GM23338 (cell line): ENCODE measurements at regions not wholly inside any gene's neighbourhood (a gene's known extent, or its start where the extent isn't known, plus 50 kb on each side); places are given as distances from the start of the nearest gene placed in this dataset.

Experiments
- ATAC-seq: fragments of 200-7000 bp; cut with Tn5 transposase; 3 replicates; pipeline ENCODE4 v1.9.1; 2020
- DNase-seq: peaks from one replicate; pipeline ENCODE4 v3.0.0-alpha.2; 2015; ENCODE audit warnings: low spot score
- H2AFZ ChIP-seq: fragments of 200-600 bp; sonication (generic); 2 replicates; pipeline ENCODE4 v1.8.0; 2016; ENCODE audit warnings: antibody characterized with exemption, mild to moderate bottlenecking, moderate library complexity
- H3F3A ChIP-seq: fragments of 200-600 bp; sonication (generic); replicated peaks from 2 replicates; pipeline ENCODE4 v1.8.0; 2017; ENCODE audit warnings: antibody characterized with exemption, mixed run types, low read depth
- H3K27ac ChIP-seq: fragments of 200-600 bp; sonication (generic); 2 replicates; pipeline ENCODE4 v1.6.1; 2016; ENCODE audit warnings: low read depth
- H3K27me3 ChIP-seq: fragments of 200-600 bp; sonication (generic); 2 replicates; pipeline ENCODE4 v1.8.0; 2016; ENCODE audit warnings: mild to moderate bottlenecking, mixed run types, moderate library complexity; ENCODE audit not compliant: insufficient read depth
- H3K36me3 ChIP-seq: fragments of 200-600 bp; sonication (generic); 2 replicates; pipeline ENCODE4 v1.8.0; 2016; ENCODE audit warnings: mild to moderate bottlenecking; ENCODE audit not compliant: insufficient read depth
- H3K4me1 ChIP-seq: fragments of 200-600 bp; sonication (generic); 2 replicates; pipeline ENCODE4 v1.8.0; 2016; ENCODE audit warnings: mild to moderate bottlenecking, moderate library complexity; ENCODE audit not compliant: insufficient read depth
- H3K4me2 ChIP-seq: fragments of 200-600 bp; sonication (generic); 2 replicates; pipeline ENCODE4 v1.7.1; 2017; ENCODE audit warnings: mixed run types
- H3K4me3 ChIP-seq: fragments of 200-600 bp; sonication (generic); 2 replicates; pipeline ENCODE4 v1.6.1; 2016; ENCODE audit warnings: mixed run types
- H3K79me2 ChIP-seq: fragments of 200-600 bp; sonication (generic); replicated peaks from 2 replicates; pipeline ENCODE4 v1.8.0; 2017; ENCODE audit warnings: mild to moderate bottlenecking; ENCODE audit not compliant: insufficient read depth
- H3K9me2 ChIP-seq: fragments of 200-600 bp; sonication (generic); 2 replicates; pipeline ENCODE4 v1.8.0; 2017; ENCODE audit not compliant: insufficient read depth
- H4K20me1 ChIP-seq: fragments of 200-600 bp; sonication (generic); replicated peaks from 2 replicates; pipeline ENCODE4 v1.8.0; 2017; ENCODE audit warnings: mild to moderate bottlenecking; ENCODE audit not compliant: insufficient read depth
- H3K27ac Mint-ChIP-seq: 2 replicates; pipeline ENCODE4 v1.8.0; 2020; ENCODE audit warnings: inconsistent platforms, mild to moderate bottlenecking, moderate library complexity, mixed read lengths
- H3K27me3 Mint-ChIP-seq: 3 replicates; pipeline ENCODE4 v1.8.0; 2022; ENCODE audit warnings: low read depth, mild to moderate bottlenecking, moderate library complexity, mixed read lengths, inconsistent platforms; ENCODE audit not compliant: insufficient read depth, poor library complexity
- H3K36me3 Mint-ChIP-seq: 3 replicates; pipeline ENCODE4 v1.8.0; 2021; ENCODE audit warnings: low read depth, mild to moderate bottlenecking, inconsistent platforms, moderate library complexity, mixed read lengths
- H3K4me1 Mint-ChIP-seq: 3 replicates; pipeline ENCODE4 v1.8.0; 2020; ENCODE audit warnings: mild to moderate bottlenecking, inconsistent platforms, mixed read lengths
- H3K4me3 Mint-ChIP-seq: 3 replicates; pipeline ENCODE4 v1.8.0; 2021; ENCODE audit warnings: moderate library complexity, mild to moderate bottlenecking, inconsistent platforms, mixed read lengths
- H3K9me3 Mint-ChIP-seq: 3 replicates; pipeline ENCODE4 v1.8.0; 2020; ENCODE audit warnings: moderate library complexity, mild to moderate bottlenecking, inconsistent platforms, mixed read lengths
- CREB1 ChIP-seq: fragments of 250-450 bp; sonication (Bioruptor Pico); IDR thresholded peaks from 2 replicates; pipeline ENCODE4 v1.5.0; 2020; ENCODE audit warnings: low read depth, mild to moderate bottlenecking, moderate library complexity
- EZH2 ChIP-seq: fragments of 200-600 bp; sonication (generic); IDR thresholded peaks from one replicate; pipeline ENCODE4 v1.8.0; 2017; ENCODE audit warnings: antibody characterized with exemption, mild to moderate bottlenecking, low read depth; ENCODE audit not compliant: unreplicated experiment
- EZH2phosphoT487 ChIP-seq: fragments of 200-600 bp; sonication (generic); IDR thresholded peaks from one replicate; pipeline ENCODE4 v1.8.1; 2018; ENCODE audit warnings: antibody characterized with exemption; ENCODE audit not compliant: unreplicated experiment
- JUNB ChIP-seq: IDR thresholded peaks from one replicate; pipeline ENCODE4 v1.6.1; 2016; ENCODE audit warnings: antibody characterized with exemption; ENCODE audit not compliant: unreplicated experiment
- NANOG ChIP-seq: IDR thresholded peaks from 2 replicates; pipeline ENCODE4 v1.6.1; 2016; ENCODE audit warnings: antibody characterized with exemption, borderline replicate concordance
- POLR2AphosphoS5 ChIP-seq: IDR thresholded peaks from 2 replicates; pipeline ENCODE4 v1.6.1; 2016; ENCODE audit warnings: antibody characterized with exemption, low read depth
- STAT1 ChIP-seq: IDR thresholded peaks from one replicate; pipeline ENCODE4 v1.6.1; 2016; ENCODE audit warnings: antibody characterized with exemption; ENCODE audit not compliant: unreplicated experiment
- ZNF114 ChIP-seq: fragments of 250-450 bp; sonication (Bioruptor Pico); IDR thresholded peaks from 2 replicates; pipeline ENCODE4 v1.5.0; 2020; ENCODE audit warnings: mild to moderate bottlenecking, moderate library complexity
- ZNF331 ChIP-seq: fragments of 250-450 bp; sonication (Bioruptor Pico); IDR thresholded peaks from 2 replicates; pipeline ENCODE4 v1.5.0; 2020; ENCODE audit warnings: low read depth, mild to moderate bottlenecking, moderate library complexity
- TF ChIP-seq, protein P1 (sequence below): IDR thresholded peaks from 2 replicates; pipeline ENCODE4 v1.6.1; 2016; ENCODE audit warnings: antibody characterized with exemption
- TF ChIP-seq, protein P2 (sequence below), 2 experiments: fragments of 200-600 bp in 1 of 2; sonication (generic) in 1 of 2; conservative IDR thresholded peaks; 2 replicates each; pipeline versions ENCODE4 v1.5.1 to v1.6.1; 2016 to 2017; ENCODE audit warnings: antibody characterized with exemption in 2 of 2, low read depth in 2 of 2, mild to moderate bottlenecking in 2 of 2, moderate library complexity in 1 of 2
- TF ChIP-seq, protein P3 (sequence below): fragments of 250-450 bp; sonication (Bioruptor Pico); IDR thresholded peaks from 2 replicates; pipeline ENCODE4 v1.5.0; 2020; ENCODE audit warnings: mild to moderate bottlenecking, moderate library complexity
- TF ChIP-seq, protein P4 (sequence below): IDR thresholded peaks from one replicate; pipeline ENCODE4 v1.6.1; 2018; ENCODE audit warnings: antibody characterized with exemption; ENCODE audit not compliant: unreplicated experiment

DNA sequence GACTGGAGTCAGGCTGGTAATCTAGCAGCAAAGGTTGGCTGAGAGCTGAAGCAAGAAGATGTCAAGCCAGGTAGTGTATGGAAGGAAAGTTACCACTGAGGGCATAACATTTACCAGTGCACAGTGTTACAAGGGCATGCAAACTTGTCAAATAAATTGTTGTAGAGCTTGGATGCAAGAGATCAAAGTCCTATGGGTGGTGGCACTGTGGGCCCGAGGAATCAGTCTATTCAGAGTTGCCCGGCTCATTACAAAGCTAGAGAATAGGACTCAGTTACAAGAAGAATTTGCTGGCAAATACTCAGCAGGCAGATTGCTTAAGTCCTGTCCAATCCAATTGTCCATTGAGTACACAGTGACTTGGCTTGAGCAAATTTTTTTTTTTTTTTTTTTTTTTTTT lies 2043.8 kb downstream of the ARAP2 start:
- Mint-ChIP-seq H3K27ac (no peak overlapping the region), H3K9me3 (peaks cover 12% of the 10 kb centered on the region), H3K4me3 (no peak overlapping the region), H3K4me1 (peaks cover 10% of the 10 kb centered on the region; the same call in 2 of the 3 replicates), H3K27me3 (peaks cover 5% of the 10 kb centered on the region), H3K36me3 (peaks cover 11% of the 10 kb centered on the region)
- H3F3A ChIP-seq: no peaks in the 10 kb centered on the region
- no peaks in the 10 kb centered on the region for H3K9me2 ChIP-seq
- TF ChIP-seq NANOG (no peak), JUNB (no peak), POLR2AphosphoS5 (no peak), ZNF114 (CRISPR knock-in tag) (no peak), ZNF331 (CRISPR knock-in tag) (no peak), EZH2 (no peak), STAT1 (no peak), CREB1 (CRISPR knock-in tag) (no peak), EZH2phosphoT487 (no peak)
- TF ChIP-seq, protein P1, sequence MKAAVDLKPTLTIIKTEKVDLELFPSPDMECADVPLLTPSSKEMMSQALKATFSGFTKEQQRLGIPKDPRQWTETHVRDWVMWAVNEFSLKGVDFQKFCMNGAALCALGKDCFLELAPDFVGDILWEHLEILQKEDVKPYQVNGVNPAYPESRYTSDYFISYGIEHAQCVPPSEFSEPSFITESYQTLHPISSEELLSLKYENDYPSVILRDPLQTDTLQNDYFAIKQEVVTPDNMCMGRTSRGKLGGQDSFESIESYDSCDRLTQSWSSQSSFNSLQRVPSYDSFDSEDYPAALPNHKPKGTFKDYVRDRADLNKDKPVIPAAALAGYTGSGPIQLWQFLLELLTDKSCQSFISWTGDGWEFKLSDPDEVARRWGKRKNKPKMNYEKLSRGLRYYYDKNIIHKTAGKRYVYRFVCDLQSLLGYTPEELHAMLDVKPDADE: no peak
- TF ChIP-seq, protein P2, sequence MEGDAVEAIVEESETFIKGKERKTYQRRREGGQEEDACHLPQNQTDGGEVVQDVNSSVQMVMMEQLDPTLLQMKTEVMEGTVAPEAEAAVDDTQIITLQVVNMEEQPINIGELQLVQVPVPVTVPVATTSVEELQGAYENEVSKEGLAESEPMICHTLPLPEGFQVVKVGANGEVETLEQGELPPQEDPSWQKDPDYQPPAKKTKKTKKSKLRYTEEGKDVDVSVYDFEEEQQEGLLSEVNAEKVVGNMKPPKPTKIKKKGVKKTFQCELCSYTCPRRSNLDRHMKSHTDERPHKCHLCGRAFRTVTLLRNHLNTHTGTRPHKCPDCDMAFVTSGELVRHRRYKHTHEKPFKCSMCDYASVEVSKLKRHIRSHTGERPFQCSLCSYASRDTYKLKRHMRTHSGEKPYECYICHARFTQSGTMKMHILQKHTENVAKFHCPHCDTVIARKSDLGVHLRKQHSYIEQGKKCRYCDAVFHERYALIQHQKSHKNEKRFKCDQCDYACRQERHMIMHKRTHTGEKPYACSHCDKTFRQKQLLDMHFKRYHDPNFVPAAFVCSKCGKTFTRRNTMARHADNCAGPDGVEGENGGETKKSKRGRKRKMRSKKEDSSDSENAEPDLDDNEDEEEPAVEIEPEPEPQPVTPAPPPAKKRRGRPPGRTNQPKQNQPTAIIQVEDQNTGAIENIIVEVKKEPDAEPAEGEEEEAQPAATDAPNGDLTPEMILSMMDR (conservative IDR thresholded peaks at IDR 0.05; ENCODE audit: low read depth in 2 of 2): no peak
- TF ChIP-seq, protein P3, sequence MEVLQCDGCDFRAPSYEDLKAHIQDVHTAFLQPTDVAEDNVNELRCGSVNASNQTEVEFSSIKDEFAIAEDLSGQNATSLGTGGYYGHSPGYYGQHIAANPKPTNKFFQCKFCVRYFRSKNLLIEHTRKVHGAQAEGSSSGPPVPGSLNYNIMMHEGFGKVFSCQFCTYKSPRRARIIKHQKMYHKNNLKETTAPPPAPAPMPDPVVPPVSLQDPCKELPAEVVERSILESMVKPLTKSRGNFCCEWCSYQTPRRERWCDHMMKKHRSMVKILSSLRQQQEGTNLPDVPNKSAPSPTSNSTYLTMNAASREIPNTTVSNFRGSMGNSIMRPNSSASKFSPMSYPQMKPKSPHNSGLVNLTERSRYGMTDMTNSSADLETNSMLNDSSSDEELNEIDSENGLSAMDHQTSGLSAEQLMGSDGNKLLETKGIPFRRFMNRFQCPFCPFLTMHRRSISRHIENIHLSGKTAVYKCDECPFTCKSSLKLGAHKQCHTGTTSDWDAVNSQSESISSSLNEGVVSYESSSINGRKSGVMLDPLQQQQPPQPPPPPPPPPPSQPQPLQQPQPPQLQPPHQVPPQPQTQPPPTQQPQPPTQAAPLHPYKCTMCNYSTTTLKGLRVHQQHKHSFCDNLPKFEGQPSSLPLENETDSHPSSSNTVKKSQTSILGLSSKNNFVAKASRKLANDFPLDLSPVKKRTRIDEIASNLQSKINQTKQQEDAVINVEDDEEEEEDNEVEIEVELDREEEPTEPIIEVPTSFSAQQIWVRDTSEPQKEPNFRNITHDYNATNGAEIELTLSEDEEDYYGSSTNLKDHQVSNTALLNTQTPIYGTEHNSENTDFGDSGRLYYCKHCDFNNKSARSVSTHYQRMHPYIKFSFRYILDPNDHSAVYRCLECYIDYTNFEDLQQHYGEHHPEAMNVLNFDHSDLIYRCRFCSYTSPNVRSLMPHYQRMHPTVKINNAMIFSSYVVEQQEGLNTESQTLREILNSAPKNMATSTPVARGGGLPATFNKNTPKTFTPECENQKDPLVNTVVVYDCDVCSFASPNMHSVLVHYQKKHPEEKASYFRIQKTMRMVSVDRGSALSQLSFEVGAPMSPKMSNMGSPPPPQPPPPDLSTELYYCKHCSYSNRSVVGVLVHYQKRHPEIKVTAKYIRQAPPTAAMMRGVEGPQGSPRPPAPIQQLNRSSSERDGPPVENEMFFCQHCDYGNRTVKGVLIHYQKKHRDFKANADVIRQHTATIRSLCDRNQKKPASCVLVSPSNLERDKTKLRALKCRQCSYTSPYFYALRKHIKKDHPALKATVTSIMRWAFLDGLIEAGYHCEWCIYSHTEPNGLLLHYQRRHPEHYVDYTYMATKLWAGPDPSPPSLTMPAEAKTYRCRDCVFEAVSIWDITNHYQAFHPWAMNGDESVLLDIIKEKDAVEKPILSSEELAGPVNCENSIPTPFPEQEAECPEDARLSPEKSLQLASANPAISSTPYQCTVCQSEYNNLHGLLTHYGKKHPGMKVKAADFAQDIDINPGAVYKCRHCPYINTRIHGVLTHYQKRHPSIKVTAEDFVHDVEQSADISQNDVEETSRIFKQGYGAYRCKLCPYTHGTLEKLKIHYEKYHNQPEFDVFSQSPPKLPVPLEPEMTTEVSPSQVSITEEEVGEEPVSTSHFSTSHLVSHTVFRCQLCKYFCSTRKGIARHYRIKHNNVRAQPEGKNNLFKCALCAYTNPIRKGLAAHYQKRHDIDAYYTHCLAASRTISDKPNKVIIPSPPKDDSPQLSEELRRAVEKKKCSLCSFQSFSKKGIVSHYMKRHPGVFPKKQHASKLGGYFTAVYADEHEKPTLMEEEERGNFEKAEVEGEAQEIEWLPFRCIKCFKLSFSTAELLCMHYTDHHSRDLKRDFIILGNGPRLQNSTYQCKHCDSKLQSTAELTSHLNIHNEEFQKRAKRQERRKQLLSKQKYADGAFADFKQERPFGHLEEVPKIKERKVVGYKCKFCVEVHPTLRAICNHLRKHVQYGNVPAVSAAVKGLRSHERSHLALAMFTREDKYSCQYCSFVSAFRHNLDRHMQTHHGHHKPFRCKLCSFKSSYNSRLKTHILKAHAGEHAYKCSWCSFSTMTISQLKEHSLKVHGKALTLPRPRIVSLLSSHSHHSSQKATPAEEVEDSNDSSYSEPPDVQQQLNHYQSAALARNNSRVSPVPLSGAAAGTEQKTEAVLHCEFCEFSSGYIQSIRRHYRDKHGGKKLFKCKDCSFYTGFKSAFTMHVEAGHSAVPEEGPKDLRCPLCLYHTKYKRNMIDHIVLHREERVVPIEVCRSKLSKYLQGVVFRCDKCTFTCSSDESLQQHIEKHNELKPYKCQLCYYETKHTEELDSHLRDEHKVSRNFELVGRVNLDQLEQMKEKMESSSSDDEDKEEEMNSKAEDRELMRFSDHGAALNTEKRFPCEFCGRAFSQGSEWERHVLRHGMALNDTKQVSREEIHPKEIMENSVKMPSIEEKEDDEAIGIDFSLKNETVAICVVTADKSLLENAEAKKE: no peak
- TF ChIP-seq, protein P4, sequence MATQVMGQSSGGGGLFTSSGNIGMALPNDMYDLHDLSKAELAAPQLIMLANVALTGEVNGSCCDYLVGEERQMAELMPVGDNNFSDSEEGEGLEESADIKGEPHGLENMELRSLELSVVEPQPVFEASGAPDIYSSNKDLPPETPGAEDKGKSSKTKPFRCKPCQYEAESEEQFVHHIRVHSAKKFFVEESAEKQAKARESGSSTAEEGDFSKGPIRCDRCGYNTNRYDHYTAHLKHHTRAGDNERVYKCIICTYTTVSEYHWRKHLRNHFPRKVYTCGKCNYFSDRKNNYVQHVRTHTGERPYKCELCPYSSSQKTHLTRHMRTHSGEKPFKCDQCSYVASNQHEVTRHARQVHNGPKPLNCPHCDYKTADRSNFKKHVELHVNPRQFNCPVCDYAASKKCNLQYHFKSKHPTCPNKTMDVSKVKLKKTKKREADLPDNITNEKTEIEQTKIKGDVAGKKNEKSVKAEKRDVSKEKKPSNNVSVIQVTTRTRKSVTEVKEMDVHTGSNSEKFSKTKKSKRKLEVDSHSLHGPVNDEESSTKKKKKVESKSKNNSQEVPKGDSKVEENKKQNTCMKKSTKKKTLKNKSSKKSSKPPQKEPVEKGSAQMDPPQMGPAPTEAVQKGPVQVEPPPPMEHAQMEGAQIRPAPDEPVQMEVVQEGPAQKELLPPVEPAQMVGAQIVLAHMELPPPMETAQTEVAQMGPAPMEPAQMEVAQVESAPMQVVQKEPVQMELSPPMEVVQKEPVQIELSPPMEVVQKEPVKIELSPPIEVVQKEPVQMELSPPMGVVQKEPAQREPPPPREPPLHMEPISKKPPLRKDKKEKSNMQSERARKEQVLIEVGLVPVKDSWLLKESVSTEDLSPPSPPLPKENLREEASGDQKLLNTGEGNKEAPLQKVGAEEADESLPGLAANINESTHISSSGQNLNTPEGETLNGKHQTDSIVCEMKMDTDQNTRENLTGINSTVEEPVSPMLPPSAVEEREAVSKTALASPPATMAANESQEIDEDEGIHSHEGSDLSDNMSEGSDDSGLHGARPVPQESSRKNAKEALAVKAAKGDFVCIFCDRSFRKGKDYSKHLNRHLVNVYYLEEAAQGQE: no peak
- no peak for ATAC-seq
- no peak overlapping the region for H3K4me2 ChIP-seq
- no peaks in the 10 kb centered on the region for H4K20me1 ChIP-seq
- peaks cover 11% of the 10 kb centered on the region; the same call in 1 of the 2 replicates for H3K4me1 ChIP-seq
- H3K27ac ChIP-seq: no peak overlapping the region
- H3K27me3 ChIP-seq: no peaks in the 10 kb centered on the region
- H3K79me2 ChIP-seq: no peaks in the 10 kb centered on the region
- no peaks in the 10 kb centered on the region for H3K36me3 ChIP-seq
- no peak for DNase-seq
- no peak overlapping the region for H3K4me3 ChIP-seq
- H2AFZ ChIP-seq: no peak overlapping the region
